ENCODE measurements at regions not wholly inside any gene's neighbourhood (a gene's known extent, or its start where the extent isn't known, plus 50 kb on each side); places are given as distances from the start of the nearest gene placed in this dataset.

- H3K36me3 ChIP-seq (ENCODE audit: control insufficient read depth, insufficient read depth, low read length): no peaks in the 10 kb centered on the region
- Mint-ChIP-seq H3K27ac (no peak overlapping the region), H3K27me3 (ENCODE audit: insufficient read depth) (no peaks in the 10 kb centered on the region), H3K4me1 (no peaks in the 10 kb centered on the region), H3K36me3 (ENCODE audit: low read depth) (peaks cover 3% of the 10 kb centered on the region), H3K9me3 (peaks cover 40% of the 10 kb centered on the region), H3K4me3 (no peak overlapping the region)
- TF ChIP-seq, protein P1, sequence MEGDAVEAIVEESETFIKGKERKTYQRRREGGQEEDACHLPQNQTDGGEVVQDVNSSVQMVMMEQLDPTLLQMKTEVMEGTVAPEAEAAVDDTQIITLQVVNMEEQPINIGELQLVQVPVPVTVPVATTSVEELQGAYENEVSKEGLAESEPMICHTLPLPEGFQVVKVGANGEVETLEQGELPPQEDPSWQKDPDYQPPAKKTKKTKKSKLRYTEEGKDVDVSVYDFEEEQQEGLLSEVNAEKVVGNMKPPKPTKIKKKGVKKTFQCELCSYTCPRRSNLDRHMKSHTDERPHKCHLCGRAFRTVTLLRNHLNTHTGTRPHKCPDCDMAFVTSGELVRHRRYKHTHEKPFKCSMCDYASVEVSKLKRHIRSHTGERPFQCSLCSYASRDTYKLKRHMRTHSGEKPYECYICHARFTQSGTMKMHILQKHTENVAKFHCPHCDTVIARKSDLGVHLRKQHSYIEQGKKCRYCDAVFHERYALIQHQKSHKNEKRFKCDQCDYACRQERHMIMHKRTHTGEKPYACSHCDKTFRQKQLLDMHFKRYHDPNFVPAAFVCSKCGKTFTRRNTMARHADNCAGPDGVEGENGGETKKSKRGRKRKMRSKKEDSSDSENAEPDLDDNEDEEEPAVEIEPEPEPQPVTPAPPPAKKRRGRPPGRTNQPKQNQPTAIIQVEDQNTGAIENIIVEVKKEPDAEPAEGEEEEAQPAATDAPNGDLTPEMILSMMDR (conservative IDR thresholded peaks at IDR 0.05): no peak
- DNase-seq: no peak
- H3K27ac ChIP-seq (ENCODE audit: low read depth, low read length): no peak overlapping the region
- H3K4me3 ChIP-seq (ENCODE audit: low read length): no peak overlapping the region
- no peaks in the 10 kb centered on the region for H3K27me3 ChIP-seq (ENCODE audit: control insufficient read depth, insufficient read depth, low read length, poor library complexity, severe bottlenecking)
- WGBS, 2 experiments (ENCODE audit: insufficient coverage in 1 of 2, insufficient read length in 1 of 2): 84 to 88% methylated on average over 3 of the region's 3 CpGs
- H3K9ac ChIP-seq (ENCODE audit: extremely low read depth, low read length, poor library complexity, severe bottlenecking): no peak overlapping the region
- no peaks in the 10 kb centered on the region for H3K9me3 ChIP-seq (ENCODE audit: control insufficient read depth, low read length)
- H3K4me1 ChIP-seq (ENCODE audit: control insufficient read depth, insufficient read depth, low read length): no peaks in the 10 kb centered on the region
These were observed 289.2 kb downstream of the FGF9 start for GRCh38 chr13:21960108-21960507.

DNA sequence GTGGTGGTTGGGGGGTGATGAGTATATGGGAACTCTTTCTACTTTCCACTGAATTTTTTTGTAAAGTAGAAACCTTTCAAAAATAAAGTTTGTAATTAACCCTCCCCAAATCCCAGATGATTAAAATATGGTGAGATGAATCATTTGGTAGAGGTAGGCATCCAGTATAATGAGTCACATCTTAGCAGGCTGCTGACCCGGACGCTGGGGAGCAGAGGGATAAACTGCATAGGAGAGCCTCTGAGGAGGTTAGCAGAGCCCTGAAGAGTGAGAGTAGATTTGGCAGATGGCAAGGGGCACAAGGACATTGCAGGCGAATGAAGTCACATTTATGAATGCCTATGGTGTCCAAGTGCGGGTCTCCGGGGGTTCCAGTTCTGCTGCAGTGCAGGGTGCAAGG is 293.8 kb downstream of the FGF9 start:
- H3K27me3 Mint-ChIP-seq (ENCODE audit: insufficient read depth): no peaks in the 10 kb centered on the region
- Histone ChIP-seq H3K9me3 (ENCODE audit: control insufficient read depth, low read length) (no peaks in the 10 kb centered on the region), H3K36me3 (ENCODE audit: control insufficient read depth, insufficient read depth, low read length) (no peaks in the 10 kb centered on the region), H3K4me1 (ENCODE audit: control insufficient read depth, insufficient read depth, low read length) (no peaks in the 10 kb centered on the region), H3K27ac (ENCODE audit: low read depth, low read length) (no peak overlapping the region), H3K9ac (ENCODE audit: extremely low read depth, low read length, poor library complexity, severe bottlenecking) (no peak overlapping the region), H3K4me3 (ENCODE audit: low read length) (no peak overlapping the region), H3K27me3 (ENCODE audit: control insufficient read depth, insufficient read depth, low read length, poor library complexity, severe bottlenecking) (no peaks in the 10 kb centered on the region)
- H3K4me1 Mint-ChIP-seq: no peaks in the 10 kb centered on the region
- H3K9me3 Mint-ChIP-seq: peaks cover 20% of the 10 kb centered on the region
- no peak overlapping the region for H3K4me3 Mint-ChIP-seq
- TF ChIP-seq, protein P1 (conservative IDR thresholded peaks at IDR 0.05): no peak
- no peak overlapping the region for H3K27ac Mint-ChIP-seq
- no peaks in the 10 kb centered on the region for H3K36me3 Mint-ChIP-seq (ENCODE audit: low read depth)
- 88 to 95% methylated on average over 4 of the region's 5 CpGs for WGBS, 2 experiments (ENCODE audit: insufficient coverage in 1 of 2, insufficient read length in 1 of 2)
- no peak for DNase-seq

GRCh38 chr13:21965095-21965494 is 294.2 kb downstream of the FGF9 start:
- no peak overlapping the region for H3K9ac ChIP-seq (ENCODE audit: extremely low read depth, low read length, poor library complexity, severe bottlenecking)
- Mint-ChIP-seq H3K27ac (no peak overlapping the region), H3K4me3 (no peak overlapping the region), H3K9me3 (peaks cover 20% of the 10 kb centered on the region), H3K4me1 (no peaks in the 10 kb centered on the region), H3K36me3 (ENCODE audit: low read depth) (no peaks in the 10 kb centered on the region), H3K27me3 (ENCODE audit: insufficient read depth) (no peaks in the 10 kb centered on the region)
- no peak overlapping the region for H3K4me3 ChIP-seq (ENCODE audit: low read length)
- WGBS, 2 experiments (ENCODE audit: insufficient coverage in 1 of 2, insufficient read length in 1 of 2): 88 to 92% methylated on average over 8 to 14 of the region's 14 CpGs
- no peak overlapping the region for H3K27ac ChIP-seq (ENCODE audit: low read depth, low read length)
- TF ChIP-seq, protein P1 (conservative IDR thresholded peaks at IDR 0.05): no peak
- H3K27me3 ChIP-seq (ENCODE audit: control insufficient read depth, insufficient read depth, low read length, poor library complexity, severe bottlenecking): no peaks in the 10 kb centered on the region
- no peaks in the 10 kb centered on the region for H3K4me1 ChIP-seq (ENCODE audit: control insufficient read depth, insufficient read depth, low read length)
- no peaks in the 10 kb centered on the region for H3K36me3 ChIP-seq (ENCODE audit: control insufficient read depth, insufficient read depth, low read length)
- DNase-seq: no peak
- no peaks in the 10 kb centered on the region for H3K9me3 ChIP-seq (ENCODE audit: control insufficient read depth, low read length)
